Lower leg skin (tissue), 4 donors: ENCODE measurements at regions not wholly inside any gene's neighbourhood (a gene's known extent, or its start where the extent isn't known, plus 50 kb on each side); places are given as distances from the start of the nearest gene placed in this dataset.

Source experiments
- DNase-seq, 2 donors: peaks; one replicate each; pipeline ENCODE4 v3.0.0-alpha.2; 2019; ENCODE audit warnings: low spot score in 2 of 2
- H3K4me3 ChIP-seq: fragments of 200-600 bp; sonication (generic); 2 replicates; pipeline ENCODE4 v1.5.1; 2017; ENCODE audit warnings: mild to moderate bottlenecking, low read depth; ENCODE audit not compliant: poor library complexity, severe bottlenecking
- CTCF ChIP-seq, 3 donors: fragments of 450-650 bp; IDR thresholded peaks; one replicate each; pipeline ENCODE4 v1.5.1; 2016; ENCODE audit warnings: antibody characterized with exemption in 3 of 3, mild to moderate bottlenecking in 3 of 3, moderate library complexity in 2 of 3
- POLR2A ChIP-seq, 2 donors: fragments of 450-650 bp; IDR thresholded peaks; one replicate each; pipeline ENCODE4 v1.6.1; 2016 to 2017; ENCODE audit warnings: antibody characterized with exemption in 2 of 2, mild to moderate bottlenecking in 1 of 2, moderate library complexity in 1 of 2
- WGBS, 2 donors: methylation state at CpG; one replicate each; pipeline ENCODE4 v1.1.5; 2018; 5-methylcytosine and 5-hydroxymethylcytosine counted together
- intact Hi-C: fragments of 100-400 bp; cut with DNase I; formaldehyde crosslinking; loops from one replicate; pipeline ENCODE4 v1.15.0; 2023; ENCODE audit warnings: low total_unique reads

GRCh38 chr15:29919380-29919881 lies 97.2 kb upstream of the TJP1 start:
- 87 to 92% methylated on average over 2 of the region's 2 CpGs for WGBS, 2 donors
- H3K4me3 ChIP-seq, result no peak overlapping the region
- DNase-seq, result no peak
- no peak for TF ChIP-seq CTCF (IDR thresholded peaks at IDR 0.05)
- TF ChIP-seq POLR2A (IDR thresholded peaks at IDR 0.05), result no peak
- intact Hi-C loops, result no loop called here

GRCh38 chr15:29917600-29918597 lies 95.6 kb upstream of the TJP1 start:
- 88 to 92% methylated on average over 11 of the region's 11 CpGs for WGBS, 2 donors
- no peak for DNase-seq
- no peak for TF ChIP-seq POLR2A (IDR thresholded peaks at IDR 0.05)
- TF ChIP-seq CTCF (IDR thresholded peaks at IDR 0.05), result no peak
- intact Hi-C loops, result no loop called here
- no peak overlapping the region for H3K4me3 ChIP-seq

GRCh38 chr15:29914511-29914926 lies 92.3 kb upstream of the TJP1 start:
- 50 to 58% methylated on average over 7 of the region's 7 CpGs for WGBS, 2 donors
- no peak for TF ChIP-seq CTCF (IDR thresholded peaks at IDR 0.05)
- no peak for TF ChIP-seq POLR2A (IDR thresholded peaks at IDR 0.05)
- no peak overlapping the region for H3K4me3 ChIP-seq
- no peak for DNase-seq
- intact Hi-C loops, result no loop called here

GRCh38 chr15:29913528-29914135 lies 91.4 kb upstream of the TJP1 start:
- 49 to 54% methylated on average over 4 of the region's 4 CpGs for WGBS, 2 donors
- no peak for DNase-seq
- intact Hi-C loops, result no loop called here
- no peak overlapping the region for H3K4me3 ChIP-seq
- TF ChIP-seq POLR2A (IDR thresholded peaks at IDR 0.05), result no peak
- no peak for TF ChIP-seq CTCF (IDR thresholded peaks at IDR 0.05)

- TF ChIP-seq CTCF (IDR thresholded peaks at IDR 0.05) (no peak), POLR2A (IDR thresholded peaks at IDR 0.05) (no peak)
- intact Hi-C loops, result no loop called here
- WGBS, 2 donors, result 80 to 81% methylated on average over 3 of the region's 3 CpGs
- DNase-seq, result no peak
- H3K4me3 ChIP-seq, result no peak overlapping the region
Observed at GRCh38 chr15:29911705-29912104, 89.4 kb upstream of the TJP1 start.
